ENCODE measurements at regions not wholly inside any gene's neighbourhood (a gene's known extent, or its start where the extent isn't known, plus 50 kb on each side); places are given as distances from the start of the nearest gene placed in this dataset.
"Not testable (repeated sequence)": the region's sequence is repeated elsewhere in the genome, so short reads cannot be mapped to it uniquely, and the experiment has no call there.

DNA sequence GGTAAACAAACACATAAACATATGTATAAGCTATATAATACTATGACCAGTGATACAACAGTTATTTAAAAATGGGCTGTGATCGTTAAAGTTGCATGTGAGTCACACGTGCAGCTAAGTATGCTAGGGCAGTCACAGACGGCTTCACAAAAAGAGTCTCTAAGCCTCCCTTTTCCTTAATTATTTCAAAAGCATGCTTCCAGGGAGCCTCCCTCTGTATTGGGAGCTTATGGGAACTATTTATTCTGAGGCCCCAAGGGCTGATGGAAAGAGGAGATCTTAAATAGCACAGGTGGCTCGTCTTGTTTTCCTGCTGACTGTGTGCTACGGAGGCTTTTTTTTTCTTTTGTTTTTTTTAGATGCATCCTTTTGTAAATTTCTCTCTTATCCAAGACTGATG lies 94.3 kb downstream of the ADCYAP1 start:
- no peak for DNase-seq

- no peak for DNase-seq
Measured at GRCh38 chr18:1002653-1003178, 98.0 kb downstream of the ADCYAP1 start.

DNA sequence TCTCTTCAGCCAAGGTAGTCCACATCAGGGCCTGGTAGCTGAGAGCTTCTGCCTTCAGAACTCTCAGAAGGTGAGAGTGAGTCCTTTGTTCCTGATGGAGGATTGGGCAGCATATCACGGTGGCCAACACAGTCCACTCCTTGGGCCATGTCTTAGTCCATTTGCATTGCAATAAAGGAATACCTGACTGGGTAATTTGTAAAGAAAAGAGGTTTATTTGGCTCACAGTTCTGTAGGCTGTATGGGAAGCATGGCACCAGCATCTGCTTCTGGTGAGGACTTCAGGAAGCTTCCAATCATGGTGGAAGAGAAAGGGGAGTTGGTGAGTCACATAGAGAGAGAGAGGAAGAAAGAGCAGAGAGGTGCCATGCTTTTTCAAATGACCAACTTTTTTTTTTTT lies 98.8 kb downstream of the ADCYAP1 start:
- DNase-seq: no peak

GRCh38 chr18:1006304-1006703 lies 101.6 kb downstream of the ADCYAP1 start:
- no peak for DNase-seq

DNA sequence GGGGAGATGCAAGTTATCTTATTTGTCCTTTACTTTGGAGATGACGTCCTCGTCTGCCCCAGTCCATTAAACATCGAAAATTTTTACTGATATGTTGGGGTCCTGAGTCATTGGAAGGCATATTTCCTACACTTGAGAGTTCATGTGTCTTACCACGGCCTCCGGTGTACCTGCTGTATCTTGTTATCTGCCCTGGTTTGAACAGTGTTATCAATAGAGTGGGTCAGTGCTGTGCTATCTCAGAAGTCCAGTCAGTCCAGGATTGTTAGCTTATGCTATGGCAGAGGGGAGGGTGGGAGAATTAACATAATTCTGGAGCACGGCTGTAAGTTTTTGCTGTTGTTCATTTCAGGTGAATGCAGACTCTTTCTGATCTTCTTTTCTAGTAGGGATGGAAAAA lies 102.3 kb downstream of the ADCYAP1 start:
- DNase-seq: no peak

DNA sequence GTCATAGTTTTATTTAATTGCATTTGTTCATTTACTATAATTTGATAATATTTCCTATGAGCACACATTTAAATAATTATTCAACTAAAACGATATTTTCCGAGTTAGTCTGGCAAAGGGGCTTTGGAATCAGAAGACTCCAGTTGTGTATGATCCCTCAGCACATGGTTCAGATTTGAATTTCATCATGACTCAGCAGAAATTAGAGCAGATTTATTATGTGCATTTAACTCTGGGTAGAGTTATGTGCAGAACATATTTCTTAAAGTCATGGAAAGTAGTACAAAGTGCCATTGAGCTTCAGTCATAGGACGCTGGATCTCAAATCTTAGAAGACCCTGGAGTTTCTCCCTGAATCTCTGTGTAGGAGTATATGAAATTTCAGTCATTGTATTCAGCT lies 106.7 kb downstream of the ADCYAP1 start:
- DNase-seq: no peak

GRCh38 chr18:1012775-1013174 lies 108.1 kb downstream of the ADCYAP1 start:
- no peak for DNase-seq

DNA sequence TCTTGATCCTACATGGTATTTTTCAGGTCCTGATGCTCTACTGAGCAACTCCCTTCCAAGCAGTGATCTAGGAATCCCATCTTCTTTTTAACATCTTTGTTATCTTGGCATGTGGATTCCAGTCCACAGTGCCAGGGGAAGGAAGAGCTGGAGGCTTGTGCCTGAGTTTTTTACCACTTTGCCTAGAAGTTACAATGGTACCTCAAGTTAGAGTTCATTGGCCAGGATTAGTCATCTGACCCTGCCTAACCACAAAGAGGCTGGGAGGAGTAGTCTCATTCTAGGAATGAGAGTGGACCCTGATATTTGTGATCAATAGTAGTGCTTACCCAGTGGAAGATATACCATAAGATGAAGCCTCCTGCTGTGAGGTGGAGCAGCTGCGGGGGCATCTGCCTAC lies 109.3 kb downstream of the ADCYAP1 start:
- DNase-seq: no peak

- peak; percentile 8 to 15 for DNase-seq
Measured at GRCh38 chr18:1014509-1014908, 109.8 kb downstream of the ADCYAP1 start.

GRCh38 chr18:1014951-1015624 lies 110.4 kb downstream of the ADCYAP1 start:
- no peak for DNase-seq

GRCh38 chr18:1015777-1016176 lies 111.1 kb downstream of the ADCYAP1 start:
- DNase-seq: no peak

DNA sequence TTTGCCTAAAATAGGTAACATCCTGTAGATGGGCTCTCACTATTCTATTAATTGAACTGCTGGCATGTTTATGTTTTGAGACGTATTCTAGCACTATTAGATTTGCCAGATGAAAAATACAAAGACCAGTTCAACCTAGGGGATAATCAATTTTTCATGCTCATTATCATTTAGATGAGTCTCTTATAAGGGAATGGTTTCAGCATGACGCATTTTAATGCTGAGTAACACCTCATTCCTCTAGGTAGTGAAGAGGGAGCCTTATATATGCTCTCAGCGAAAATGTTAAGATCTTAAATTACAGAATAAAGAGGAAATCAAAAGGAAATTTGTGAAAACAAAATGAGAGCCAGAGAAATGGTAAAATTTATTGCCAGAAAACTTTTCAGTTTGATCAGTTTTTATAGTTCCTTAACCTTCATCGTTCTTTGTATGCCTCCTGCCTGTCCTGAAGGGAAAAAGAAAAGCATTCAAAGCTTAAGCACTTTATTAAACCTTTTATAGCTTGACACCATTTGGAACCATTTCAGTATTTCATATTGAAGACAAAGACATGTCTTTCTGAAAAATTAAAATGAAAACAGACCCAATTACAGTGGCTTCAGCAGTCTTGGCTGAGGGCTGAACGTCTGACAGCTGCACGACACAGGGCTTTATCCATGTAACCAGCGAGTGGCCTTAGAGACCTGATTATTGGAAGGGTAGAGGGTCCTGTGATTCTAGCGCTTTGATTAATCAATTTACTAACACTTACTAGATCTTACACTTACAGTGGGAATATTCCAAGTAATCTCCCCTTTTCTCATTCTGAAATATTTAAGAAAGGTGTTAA lies 112.8 kb downstream of the ADCYAP1 start:
- no peak for DNase-seq

DNA sequence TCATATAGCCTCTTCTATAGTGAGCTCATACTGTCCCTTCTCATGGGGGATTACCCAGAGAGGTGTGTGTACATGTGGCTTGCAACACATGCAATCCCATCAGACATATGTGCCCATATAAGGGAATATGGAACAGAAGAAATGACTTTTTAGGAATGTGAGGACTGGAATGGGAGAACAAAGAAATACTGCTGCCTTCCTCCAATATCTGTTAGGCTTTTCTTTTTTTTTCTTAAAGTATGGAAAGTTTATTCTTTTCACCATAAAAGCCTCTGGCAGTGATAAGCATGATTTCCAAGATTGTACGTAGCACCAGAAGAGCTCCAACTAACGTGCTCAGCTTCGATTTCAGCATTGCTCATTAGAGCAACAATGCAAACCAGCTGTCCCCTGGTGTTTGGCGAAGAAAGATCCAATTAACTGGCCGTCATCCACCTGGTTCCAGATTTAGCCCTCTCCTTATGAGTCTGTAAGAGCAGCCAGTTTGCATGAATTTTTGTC lies 113.6 kb downstream of the ADCYAP1 start:
- peak; percentile 33 to 78 for DNase-seq

- DNase-seq: no peak
Measured at GRCh38 chr18:1019191-1019590, 114.5 kb downstream of the ADCYAP1 start.

GRCh38 chr18:1020731-1021344 lies 116.2 kb downstream of the ADCYAP1 start:
- no peak for DNase-seq

- no peak for DNase-seq
Measured at GRCh38 chr18:1026930-1027329, 122.3 kb downstream of the ADCYAP1 start.

GRCh38 chr18:1033092-1033491 lies 128.4 kb downstream of the ADCYAP1 start:
- DNase-seq: not testable (repeated sequence)

- DNase-seq: no peak
Measured at GRCh38 chr18:1034971-1035370, 130.3 kb downstream of the ADCYAP1 start.

GRCh38 chr18:1036926-1037325 lies 132.3 kb downstream of the ADCYAP1 start:
- no peak for DNase-seq

GRCh38 chr18:1037776-1038175 lies 133.1 kb downstream of the ADCYAP1 start:
- DNase-seq: no peak

- DNase-seq: no peak
Measured at GRCh38 chr18:1039421-1039820, 134.8 kb downstream of the ADCYAP1 start.

GRCh38 chr18:1043039-1043438 lies 138.4 kb downstream of the ADCYAP1 start:
- not testable (repeated sequence) for DNase-seq

GRCh38 chr18:1045658-1046057 lies 141.0 kb downstream of the ADCYAP1 start:
- DNase-seq: no peak

DNA sequence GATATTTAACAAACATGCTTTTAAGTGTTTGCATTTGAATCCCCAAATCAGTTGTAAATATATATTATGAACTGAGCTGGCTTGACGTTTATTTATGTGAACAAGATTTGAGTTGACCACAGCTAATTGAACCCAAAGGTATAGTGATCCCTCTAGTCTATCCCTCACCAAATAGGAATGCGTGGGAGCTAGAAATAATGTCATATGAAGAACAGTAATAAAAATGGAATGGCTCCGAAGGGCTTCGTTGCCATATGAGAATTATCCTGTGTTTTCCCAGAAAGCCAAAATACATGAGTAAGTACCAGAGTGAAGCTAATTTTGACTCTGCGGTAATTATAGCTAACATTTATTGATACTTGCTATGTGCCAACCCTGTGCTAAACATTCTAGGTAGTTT lies 142.7 kb downstream of the ADCYAP1 start:
- DNase-seq: no peak
